A673 (cell line): ENCODE measurements at regions not wholly inside any gene's neighbourhood (a gene's known extent, or its start where the extent isn't known, plus 50 kb on each side); places are given as distances from the start of the nearest gene placed in this dataset.

ENCODE experiments used
- BruUV-seq: library from RNA; stranded (reverse); fragments of 400-500 nt; replicated peaks from 2 replicates; lab custom pipeline; 2021; lab: Mats Ljungman, UMichigan
- CTCF ChIA-PET: fragments of 300-600 bp; sonication (Branson Sonifier 250); formaldehyde crosslinking; loops from one replicate; lab custom pipeline; 2022; ENCODE audit warnings: antibody characterized with exemption; lab: Charles Lee
- POLR2A ChIA-PET: fragments of 300-600 bp; sonication (Branson Sonifier 250); formaldehyde crosslinking; loops from one replicate; lab custom pipeline; 2022; ENCODE audit warnings: antibody characterized with exemption; ENCODE audit not compliant: low non-redundant PET; lab: Charles Lee
- DNase-seq: peaks from one replicate; pipeline ENCODE4 v3.0.0-alpha.2; 2015; ENCODE audit warnings: low spot score
- H3K27ac ChIP-seq: fragments of 200-600 bp; sonication (generic); 2 replicates; pipeline ENCODE4 v1.5.1; 2016; ENCODE audit warnings: mixed run types, low read depth, mild to moderate bottlenecking, mixed read lengths, antibody characterized with exemption, low read length; ENCODE audit not compliant: poor library complexity, severe bottlenecking
- H3K27me3 ChIP-seq: fragments of 200-600 bp; sonication (generic); replicated peaks from 2 replicates; pipeline ENCODE4 v1.6.1; 2017; ENCODE audit warnings: mixed run types, low read depth, mild to moderate bottlenecking, mixed read lengths, antibody characterized with exemption, low read length; ENCODE audit not compliant: insufficient read depth, poor library complexity
- H3K36me3 ChIP-seq: fragments of 200-600 bp; sonication (generic); 2 replicates; pipeline ENCODE4 v1.6.1; 2016; ENCODE audit warnings: mixed run types, mild to moderate bottlenecking, mixed read lengths, antibody characterized with exemption, low read length; ENCODE audit not compliant: insufficient read depth, poor library complexity, severe bottlenecking
- H3K4me1 ChIP-seq: fragments of 200-600 bp; sonication (generic); 2 replicates; pipeline ENCODE4 v1.6.1; 2017; ENCODE audit warnings: mixed run types, mild to moderate bottlenecking, mixed read lengths, antibody characterized with exemption, low read length; ENCODE audit not compliant: insufficient read depth, poor library complexity, severe bottlenecking
- H3K4me3 ChIP-seq: fragments of 200-600 bp; sonication (generic); 2 replicates; pipeline ENCODE4 v1.5.1; 2016; ENCODE audit warnings: low read depth, mixed run types, mild to moderate bottlenecking, mixed read lengths, low read length; ENCODE audit not compliant: poor library complexity, severe bottlenecking
- H3K9me3 ChIP-seq: fragments of 200-600 bp; sonication (generic); 2 replicates; pipeline ENCODE4 v1.6.1; 2016; ENCODE audit warnings: mixed run types, low read depth, mild to moderate bottlenecking, mixed read lengths, antibody characterized with exemption, low read length; ENCODE audit not compliant: poor library complexity, severe bottlenecking
- CTCF ChIP-seq: fragments of 300-800, 200-600 bp; sonication (generic); conservative IDR thresholded peaks from 2 replicates; pipeline ENCODE4 v1.5.1; 2017; ENCODE audit warnings: low read depth, mild to moderate bottlenecking, antibody characterized with exemption, low read length, moderate library complexity, mixed read lengths
- EZH2 ChIP-seq: fragments of 200-600 bp; sonication (generic); IDR thresholded peaks from 2 replicates; pipeline ENCODE4 v1.6.1; 2017; ENCODE audit warnings: borderline replicate concordance, low read depth, mild to moderate bottlenecking, mixed read lengths, antibody characterized with exemption, low read length; ENCODE audit not compliant: poor library complexity, severe bottlenecking
- intact Hi-C: fragments of 100-400 bp; cut with micrococcal nuclease; formaldehyde crosslinking; loops from one replicate; pipeline ENCODE4 v1.10.0; 2022; ENCODE audit not compliant: unreplicated experiment

GRCh38 chr3:117411971-117412370, 702.4 kb downstream of the TUSC7 start:
- Histone ChIP-seq H3K27me3 (no peaks in the 10 kb centered on the region), H3K36me3 (no peaks in the 10 kb centered on the region), H3K4me1 (peaks cover 3% of the 10 kb centered on the region), H3K9me3 (no peaks in the 10 kb centered on the region), H3K27ac (no peak overlapping the region), H3K4me3 (no peak overlapping the region)
- BruUV-seq: no TSS peak
- no peak for TF ChIP-seq CTCF
- no peak for TF ChIP-seq EZH2
- intact Hi-C loops: no loop called here
- no peak for DNase-seq
- ChIA-PET POLR2A (no interaction called here), CTCF (no interaction called here)

- Histone ChIP-seq H3K4me1 (no peaks in the 10 kb centered on the region), H3K9me3 (no peaks in the 10 kb centered on the region), H3K27me3 (no peaks in the 10 kb centered on the region), H3K36me3 (no peaks in the 10 kb centered on the region), H3K27ac (no peak overlapping the region), H3K4me3 (no peak overlapping the region)
- DNase-seq: no peak
- TF ChIP-seq CTCF (no peak), EZH2 (no peak)
- intact Hi-C loops: no loop called here
- no TSS peak for BruUV-seq
- POLR2A ChIA-PET: interaction anchor here (0.6 kb wide), 1 partner anchor 225 kb away, joined by 3 read pairs; no protein-coding TSS in a partner anchor
- CTCF ChIA-PET: no interaction called here
Observed at GRCh38 chr3:117417411-117417810, 707.8 kb downstream of the TUSC7 start.

- ChIA-PET POLR2A (no interaction called here), CTCF (no interaction called here)
- no peaks in the 10 kb centered on the region for H3K27me3 ChIP-seq
- TF ChIP-seq EZH2: no peak
- no peak for TF ChIP-seq CTCF
- no peaks in the 10 kb centered on the region for H3K4me1 ChIP-seq
- BruUV-seq: no TSS peak
- no peak overlapping the region for H3K27ac ChIP-seq
- no peaks in the 10 kb centered on the region for H3K9me3 ChIP-seq
- no peak overlapping the region for H3K4me3 ChIP-seq
- intact Hi-C loops: no loop called here
- DNase-seq: no peak
- no peaks in the 10 kb centered on the region for H3K36me3 ChIP-seq
Observed at GRCh38 chr3:117427081-117427480, 717.5 kb downstream of the TUSC7 start.
